GM13977 (cell line): ENCODE measurements at regions not wholly inside any gene's neighbourhood (a gene's known extent, or its start where the extent isn't known, plus 50 kb on each side); places are given as distances from the start of the nearest gene placed in this dataset.

Experiments used
- DNase-seq: peaks from one replicate; pipeline ENCODE4 v3.0.0; 2012; ENCODE audit warnings: low spot score
- CTCF ChIP-seq: IDR thresholded peaks from 2 replicates; pipeline ENCODE4 v1.5.1; 2012; ENCODE audit warnings: mild to moderate bottlenecking, control low read depth; ENCODE audit not compliant: insufficient read depth; ENCODE audit errors: extremely low read depth, missing control alignments
- in situ Hi-C: fragments of 300-500 bp; cut with MboI; formaldehyde crosslinking; loops from one replicate; pipeline ENCODE4 v1.12.0; 2022; ENCODE audit warnings: low sequenced_read_pairs, low pct_unique_long_range_greater_than_20kb, mixed read lengths, inconsistent platforms; ENCODE audit not compliant: unreplicated experiment

- no peak for DNase-seq
- in situ Hi-C loops, result no loop called here
- no peak for TF ChIP-seq CTCF
Measured at GRCh38 chr6:40340957-40341356, 246.2 kb downstream of the LRFN2 start.

- TF ChIP-seq CTCF, result no peak
- no peak for DNase-seq
- in situ Hi-C loops, result no loop called here
Measured at GRCh38 chr6:40340196-40340595, 247.0 kb downstream of the LRFN2 start.

- TF ChIP-seq CTCF, result no peak
- in situ Hi-C loops, result no loop called here
- no peak for DNase-seq
Measured at GRCh38 chr6:40338306-40338705, 248.9 kb downstream of the LRFN2 start.

GRCh38 chr6:40336940-40337760 lies 250.0 kb downstream of the LRFN2 start:
- TF ChIP-seq CTCF, result no peak
- in situ Hi-C loops, result no loop called here
- no peak for DNase-seq

GRCh38 chr6:40336296-40336695 lies 250.9 kb downstream of the LRFN2 start:
- no peak for TF ChIP-seq CTCF
- no peak for DNase-seq
- in situ Hi-C loops, result no loop called here

- no peak for DNase-seq
- TF ChIP-seq CTCF, result no peak
- in situ Hi-C loops, result no loop called here
Measured at GRCh38 chr6:40334496-40335270, 252.5 kb downstream of the LRFN2 start.
